ENCODE measurements at regions not wholly inside any gene's neighbourhood (a gene's known extent, or its start where the extent isn't known, plus 50 kb on each side); places are given as distances from the start of the nearest gene placed in this dataset.
"Not testable (repeated sequence)": the region's sequence is repeated elsewhere in the genome, so short reads cannot be mapped to it uniquely, and the experiment has no call there.

DNA sequence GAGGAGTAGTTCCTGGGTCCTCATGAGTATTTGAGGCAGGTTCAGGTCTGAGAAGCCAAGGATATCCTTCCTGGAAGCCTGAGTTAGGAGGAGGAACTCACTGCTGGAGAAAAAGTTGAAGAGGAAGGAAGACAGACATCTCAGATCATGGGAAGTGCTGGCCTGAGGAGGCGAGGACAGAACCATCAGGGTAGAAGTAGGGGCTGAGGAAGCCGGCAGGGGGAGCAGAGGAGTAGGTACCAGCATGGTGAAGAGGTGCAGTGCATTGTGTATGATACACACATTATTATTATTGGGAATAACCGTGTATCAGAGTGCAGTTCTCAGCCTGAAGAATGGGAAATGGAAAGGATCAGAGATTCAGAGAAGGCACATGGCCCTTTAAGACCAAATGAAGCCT, 103.2 kb upstream of the PRB2 start:
- not testable (repeated sequence) for TF ChIP-seq EZH2 (IDR thresholded peaks at IDR 0.05; ENCODE audit: insufficient read depth, poor library complexity, severe bottlenecking); EZH2phosphoT487 (IDR thresholded peaks at IDR 0.05; ENCODE audit: insufficient read depth, low read depth)

Data from GM23248 (cell line).